SK-N-SH (cell line): ENCODE measurements at regions not wholly inside any gene's neighbourhood (a gene's known extent, or its start where the extent isn't known, plus 50 kb on each side); places are given as distances from the start of the nearest gene placed in this dataset.

Experiments used
- CTCF ChIA-PET: fragments of 300-600, 350-600 bp; formaldehyde crosslinking; extraction: SDS; loops from one replicate; lab custom pipeline; 2021; lab: Yijun Ruan, JAX
- POLR2A ChIA-PET: fragments of 350-600 bp; sonication (Branson Sonifier 250); formaldehyde crosslinking; extraction: SDS; loops from one replicate; lab custom pipeline; 2020; ENCODE audit warnings: antibody characterized with exemption, inconsistent platforms; lab: Yijun Ruan, JAX
- DNase-seq: peaks from one replicate; pipeline ENCODE4 v3.0.0; 2012
- H2AFZ ChIP-seq: fragments of 200-600 bp; sonication (generic); 2 replicates; pipeline ENCODE4 v1.8.1; 2016; ENCODE audit warnings: antibody characterized with exemption, mild to moderate bottlenecking, low read depth
- H3F3A ChIP-seq: fragments of 200-600 bp; sonication (generic); replicated peaks from 2 replicates; pipeline ENCODE3; 2016; ENCODE audit warnings: antibody characterized with exemption, mild to moderate bottlenecking; ENCODE audit not compliant: insufficient read depth
- H3K27ac ChIP-seq, 2 experiments: fragments of 200-500 bp in 1 of 2; fragments of 200-600 bp in 1 of 2; sonication (Bioruptor generic) in 1 of 2; sonication (generic), shearing (Covaris generic) in 1 of 2; 2 replicates each; pipeline versions ENCODE4 v1.5.1 to v1.6.1; 2014 to 2016; ENCODE audit warnings: low read depth in 2 of 2, inconsistent platforms in 1 of 2, low read length in 1 of 2, mild to moderate bottlenecking in 1 of 2, mixed read lengths in 1 of 2
- H3K27me3 ChIP-seq: fragments of 200-600 bp; sonication (generic), shearing (Covaris generic); 2 replicates; pipeline ENCODE4 v1.6.1; 2016; ENCODE audit warnings: mixed run types; ENCODE audit not compliant: insufficient read depth
- H3K36me3 ChIP-seq, 2 experiments: fragments of 200-500 bp in 1 of 2; fragments of 200-600 bp in 1 of 2; sonication (Bioruptor generic) in 1 of 2; sonication (generic) in 1 of 2; replicated peaks in 1 of 2; 2 replicates each; pipeline versions ENCODE3 to v1.5.1; 2014 to 2016; ENCODE audit warnings: low read length in 1 of 2, mild to moderate bottlenecking in 1 of 2; ENCODE audit not compliant: insufficient read depth in 2 of 2, control insufficient read depth in 1 of 2
- H3K4me1 ChIP-seq, 2 experiments: fragments of 200-500 bp in 1 of 2; fragments of 200-600 bp in 1 of 2; sonication (Bioruptor generic) in 1 of 2; sonication (generic), shearing (Covaris generic) in 1 of 2; 2 replicates each; pipeline versions ENCODE4 v1.5.1 to v1.6.1; 2014 to 2016; ENCODE audit warnings: low read depth in 1 of 2, low read length in 1 of 2, mixed run types in 1 of 2; ENCODE audit not compliant: insufficient read depth in 2 of 2, control insufficient read depth in 1 of 2
- H3K4me2 ChIP-seq: fragments of 200-600 bp; sonication (generic), shearing (Covaris generic); 2 replicates; pipeline ENCODE4 v1.6.1; 2017; ENCODE audit warnings: mixed run types
- H3K4me3 ChIP-seq, 2 experiments: fragments of 200-500 bp in 1 of 2; fragments of 200-600 bp in 1 of 2; sonication (Bioruptor generic) in 1 of 2; sonication (generic), shearing (Covaris generic) in 1 of 2; 2 replicates each; pipeline versions ENCODE4 v1.5.1 to v1.8.1; 2014 to 2016; ENCODE audit warnings: low read depth in 2 of 2, inconsistent platforms in 1 of 2, low read length in 1 of 2, mild to moderate bottlenecking in 1 of 2, mixed read lengths in 1 of 2, moderate library complexity in 1 of 2
- H3K79me2 ChIP-seq: fragments of 200-600 bp; sonication (generic); 2 replicates; pipeline ENCODE4 v1.8.1; 2017; ENCODE audit warnings: mild to moderate bottlenecking; ENCODE audit not compliant: insufficient read depth
- H3K9ac ChIP-seq: fragments of 200-600 bp; sonication (generic); 2 replicates; pipeline ENCODE4 v1.6.1; 2017; ENCODE audit warnings: mixed run types
- H3K9me2 ChIP-seq: fragments of 200-600 bp; sonication (generic); 2 replicates; pipeline ENCODE4 v1.6.1; 2017; ENCODE audit warnings: mixed run types
- H3K9me3 ChIP-seq: fragments of 200-600 bp; sonication (generic); 2 replicates; pipeline ENCODE4 v1.6.1; 2017; ENCODE audit warnings: mixed run types, mild to moderate bottlenecking, moderate library complexity
- H4K20me1 ChIP-seq: fragments of 200-600 bp; sonication (generic); 2 replicates; pipeline ENCODE4 v1.6.1; 2017; ENCODE audit warnings: mild to moderate bottlenecking, mixed run types; ENCODE audit not compliant: insufficient read depth
- CHD2 ChIP-seq: fragments of 150-350 bp; IDR thresholded peaks from 2 replicates; pipeline ENCODE4 v1.6.1; 2018; ENCODE audit warnings: low read length; ENCODE audit not compliant: partially characterized antibody
- ELF1 ChIP-seq: IDR thresholded peaks from 2 replicates; pipeline ENCODE4 v1.4.0; 2012
- EP300 ChIP-seq, 2 experiments: IDR thresholded peaks; 2 replicates each; pipeline versions ENCODE4 v1.4.0 to v1.6.1; 2012; ENCODE audit warnings: borderline replicate concordance in 1 of 2, low read depth in 1 of 2, low read length in 1 of 2
- FOXJ3 ChIP-seq: sonication (generic); formaldehyde crosslinking; IDR thresholded peaks from 2 replicates; pipeline ENCODE4 v1.5.1; 2020; ENCODE audit warnings: mild to moderate bottlenecking, missing genetic modification reagents
- FOXM1 ChIP-seq: IDR thresholded peaks from 2 replicates; pipeline ENCODE4 v1.4.0; 2012; ENCODE audit warnings: low read depth, mild to moderate bottlenecking
- GABPA ChIP-seq: IDR thresholded peaks from 2 replicates; pipeline ENCODE4 v1.4.0; 2012; ENCODE audit warnings: low read depth, mild to moderate bottlenecking
- MEF2A ChIP-seq: IDR thresholded peaks from 2 replicates; pipeline ENCODE4 v1.4.0; 2012; ENCODE audit warnings: low read depth, borderline replicate concordance
- NFIC ChIP-seq: IDR thresholded peaks from 2 replicates; pipeline ENCODE4 v1.4.0; 2012; ENCODE audit warnings: borderline replicate concordance
- NRF1 ChIP-seq: IDR thresholded peaks from 2 replicates; pipeline ENCODE4 v1.6.1; 2012; ENCODE audit warnings: low read depth, mild to moderate bottlenecking, low read length
- RCOR1 ChIP-seq: fragments of 150-350 bp; IDR thresholded peaks from 2 replicates; pipeline ENCODE4 v1.6.1; 2017; ENCODE audit warnings: antibody characterized with exemption, low read length
- RXRA ChIP-seq: IDR thresholded peaks from 2 replicates; pipeline ENCODE4 v1.4.0; 2012; ENCODE audit warnings: low read depth, mild to moderate bottlenecking, borderline replicate concordance
- SIN3A ChIP-seq: IDR thresholded peaks from 2 replicates; pipeline ENCODE4 v1.6.1; 2012; ENCODE audit warnings: low read depth, mild to moderate bottlenecking, low read length, moderate library complexity, borderline replicate concordance
- TEAD4 ChIP-seq: IDR thresholded peaks from 2 replicates; pipeline ENCODE4 v1.4.0; 2012; ENCODE audit warnings: mild to moderate bottlenecking, borderline replicate concordance; ENCODE audit not compliant: insufficient read depth
- WGBS: methylation state at CpG from one replicate; pipeline ENCODE4 v1.1.6; 2017; ENCODE audit warnings: low lambda C conversion rate; 5-methylcytosine and 5-hydroxymethylcytosine counted together
- TF ChIP-seq, protein P1 (sequence below): IDR thresholded peaks from 2 replicates; pipeline ENCODE4 v1.4.0; 2012; ENCODE audit warnings: low read depth
- TF ChIP-seq, protein P2 (sequence below): fragments of 150-350 bp; IDR thresholded peaks from 2 replicates; pipeline ENCODE4 v1.6.1; 2017; ENCODE audit warnings: antibody characterized with exemption, low read length, low read depth, borderline replicate concordance
- TF ChIP-seq, protein P3 (sequence below): fragments of 150-350 bp; IDR thresholded peaks from 2 replicates; pipeline ENCODE4 v1.6.1; 2016; ENCODE audit warnings: mild to moderate bottlenecking, low read depth, low read length
- TF ChIP-seq, protein P4 (sequence below): IDR thresholded peaks from 2 replicates; pipeline ENCODE4 v1.4.0; 2012; ENCODE audit warnings: low read depth, borderline replicate concordance
- TF ChIP-seq, protein P5 (sequence below): IDR thresholded peaks from 2 replicates; pipeline ENCODE4 v1.4.0; 2012; ENCODE audit warnings: low read depth, borderline replicate concordance

DNA sequence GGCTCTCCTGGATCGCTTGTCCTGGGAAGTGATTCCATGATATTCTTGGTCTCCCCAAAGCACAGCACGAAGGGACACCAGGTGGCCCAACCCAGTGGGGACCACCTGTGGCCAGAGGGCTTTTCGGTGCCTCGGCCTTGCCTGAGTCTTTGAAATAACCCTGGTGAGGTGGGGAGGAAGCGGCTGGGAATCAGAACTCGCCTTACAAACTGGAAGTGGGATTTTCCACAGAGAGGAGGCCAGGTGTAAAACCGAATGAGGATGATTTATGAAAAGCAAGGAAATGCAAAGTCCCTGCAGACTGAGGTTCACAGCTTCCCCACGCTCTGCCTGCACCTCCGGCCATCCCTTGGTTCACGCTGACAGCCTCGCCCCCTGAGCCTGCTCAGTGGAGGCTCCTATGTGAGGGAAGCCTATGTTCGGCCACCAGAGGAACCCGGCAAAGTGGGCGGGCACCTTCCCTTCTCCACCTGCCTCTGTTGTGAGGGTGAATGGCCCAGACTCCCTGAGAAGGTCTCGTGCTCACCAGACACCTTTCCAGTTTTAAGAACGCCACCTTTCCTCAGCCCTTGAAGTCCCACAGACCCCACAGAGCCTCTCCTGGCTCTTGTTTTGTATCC is 133.8 kb upstream of the CST7 start:
- TF ChIP-seq GABPA: no peak
- no peak for TF ChIP-seq SIN3A
- no peak for TF ChIP-seq MEF2A
- no peak for TF ChIP-seq CHD2
- no peak for TF ChIP-seq TEAD4
- no peak for TF ChIP-seq FOXJ3
- TF ChIP-seq, protein P1, sequence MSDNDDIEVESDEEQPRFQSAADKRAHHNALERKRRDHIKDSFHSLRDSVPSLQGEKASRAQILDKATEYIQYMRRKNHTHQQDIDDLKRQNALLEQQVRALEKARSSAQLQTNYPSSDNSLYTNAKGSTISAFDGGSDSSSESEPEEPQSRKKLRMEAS: no peak
- TF ChIP-seq, protein P2, sequence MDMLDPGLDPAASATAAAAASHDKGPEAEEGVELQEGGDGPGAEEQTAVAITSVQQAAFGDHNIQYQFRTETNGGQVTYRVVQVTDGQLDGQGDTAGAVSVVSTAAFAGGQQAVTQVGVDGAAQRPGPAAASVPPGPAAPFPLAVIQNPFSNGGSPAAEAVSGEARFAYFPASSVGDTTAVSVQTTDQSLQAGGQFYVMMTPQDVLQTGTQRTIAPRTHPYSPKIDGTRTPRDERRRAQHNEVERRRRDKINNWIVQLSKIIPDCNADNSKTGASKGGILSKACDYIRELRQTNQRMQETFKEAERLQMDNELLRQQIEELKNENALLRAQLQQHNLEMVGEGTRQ: no peak
- no peak for TF ChIP-seq FOXM1
- TF ChIP-seq NFIC: no peak
- TF ChIP-seq, protein P3, sequence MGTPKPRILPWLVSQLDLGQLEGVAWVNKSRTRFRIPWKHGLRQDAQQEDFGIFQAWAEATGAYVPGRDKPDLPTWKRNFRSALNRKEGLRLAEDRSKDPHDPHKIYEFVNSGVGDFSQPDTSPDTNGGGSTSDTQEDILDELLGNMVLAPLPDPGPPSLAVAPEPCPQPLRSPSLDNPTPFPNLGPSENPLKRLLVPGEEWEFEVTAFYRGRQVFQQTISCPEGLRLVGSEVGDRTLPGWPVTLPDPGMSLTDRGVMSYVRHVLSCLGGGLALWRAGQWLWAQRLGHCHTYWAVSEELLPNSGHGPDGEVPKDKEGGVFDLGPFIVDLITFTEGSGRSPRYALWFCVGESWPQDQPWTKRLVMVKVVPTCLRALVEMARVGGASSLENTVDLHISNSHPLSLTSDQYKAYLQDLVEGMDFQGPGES: no peak
- TF ChIP-seq ELF1: no peak
- TF ChIP-seq RCOR1: no peak
- TF ChIP-seq, all 33 proteins: peak for 0
- Histone ChIP-seq H3K4me3 (no peak overlapping the region), H3K27me3 (no peaks in the 10 kb centered on the region), H3K9me3 (no peaks in the 10 kb centered on the region), H3K27ac (no peak overlapping the region), H3K4me2 (no peak overlapping the region), H3K9me2 (no peaks in the 10 kb centered on the region), H3K36me3 (no peaks in the 10 kb centered on the region), H2AFZ (no peak overlapping the region), H4K20me1 (no peaks in the 10 kb centered on the region), H3F3A (no peaks in the 10 kb centered on the region), H3K4me1 (no peaks in the 10 kb centered on the region; a peak in 1 of 4 replicates), H3K9ac (no peak overlapping the region), H3K79me2 (no peaks in the 10 kb centered on the region)
- ChIA-PET POLR2A (no interaction called here), CTCF (interaction anchor here (0.9 kb wide), 1 partner anchor 76 kb away, joined by 3 read pairs; no protein-coding TSS in a partner anchor)
- DNase-seq: no peak
- 30% methylated on average over 9 of the region's 16 CpGs for WGBS

DNA sequence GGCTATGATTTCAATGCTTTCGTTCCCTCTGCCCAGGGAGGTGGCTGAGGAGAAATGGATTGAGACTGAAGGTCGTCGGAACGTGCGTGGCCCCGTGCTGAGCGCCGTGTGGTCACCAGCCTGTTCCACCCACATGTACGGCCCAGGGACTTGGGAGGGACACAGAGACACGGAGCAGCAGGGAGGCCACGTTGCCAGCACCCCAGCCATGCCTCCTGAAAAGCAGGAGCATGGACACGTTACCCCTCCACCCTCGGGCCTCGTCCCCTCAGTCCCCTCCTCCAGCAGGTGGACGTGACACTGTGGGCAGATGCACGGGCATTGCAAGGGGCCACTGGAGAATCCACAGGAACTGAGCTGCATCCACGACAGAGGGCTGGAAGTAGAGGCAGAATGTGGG is 133.1 kb upstream of the CST7 start:
- Histone ChIP-seq H3K27ac (no peak overlapping the region), H3K36me3 (no peaks in the 10 kb centered on the region), H3K27me3 (no peaks in the 10 kb centered on the region), H3K4me1 (no peaks in the 10 kb centered on the region), H3K4me2 (no peak overlapping the region), H3K79me2 (no peaks in the 10 kb centered on the region), H3K9me3 (no peaks in the 10 kb centered on the region), H3K9me2 (no peaks in the 10 kb centered on the region), H3F3A (no peaks in the 10 kb centered on the region), H2AFZ (no peak overlapping the region), H3K9ac (no peak overlapping the region), H3K4me3 (no peak overlapping the region), H4K20me1 (no peaks in the 10 kb centered on the region)
- TF ChIP-seq NRF1 (no peak), EP300 (IDR thresholded peaks at IDR 0.05; ENCODE audit: borderline replicate concordance in 1 of 2, low read depth in 1 of 2, low read length in 1 of 2) (no peak), FOXJ3 (no peak), TEAD4 (no peak), RCOR1 (no peak), RXRA (no peak), NFIC (no peak)
- TF ChIP-seq, protein P4, sequence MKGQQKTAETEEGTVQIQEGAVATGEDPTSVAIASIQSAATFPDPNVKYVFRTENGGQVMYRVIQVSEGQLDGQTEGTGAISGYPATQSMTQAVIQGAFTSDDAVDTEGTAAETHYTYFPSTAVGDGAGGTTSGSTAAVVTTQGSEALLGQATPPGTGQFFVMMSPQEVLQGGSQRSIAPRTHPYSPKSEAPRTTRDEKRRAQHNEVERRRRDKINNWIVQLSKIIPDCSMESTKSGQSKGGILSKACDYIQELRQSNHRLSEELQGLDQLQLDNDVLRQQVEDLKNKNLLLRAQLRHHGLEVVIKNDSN: no peak
- TF ChIP-seq, protein P3: no peak
- TF ChIP-seq, protein P5, sequence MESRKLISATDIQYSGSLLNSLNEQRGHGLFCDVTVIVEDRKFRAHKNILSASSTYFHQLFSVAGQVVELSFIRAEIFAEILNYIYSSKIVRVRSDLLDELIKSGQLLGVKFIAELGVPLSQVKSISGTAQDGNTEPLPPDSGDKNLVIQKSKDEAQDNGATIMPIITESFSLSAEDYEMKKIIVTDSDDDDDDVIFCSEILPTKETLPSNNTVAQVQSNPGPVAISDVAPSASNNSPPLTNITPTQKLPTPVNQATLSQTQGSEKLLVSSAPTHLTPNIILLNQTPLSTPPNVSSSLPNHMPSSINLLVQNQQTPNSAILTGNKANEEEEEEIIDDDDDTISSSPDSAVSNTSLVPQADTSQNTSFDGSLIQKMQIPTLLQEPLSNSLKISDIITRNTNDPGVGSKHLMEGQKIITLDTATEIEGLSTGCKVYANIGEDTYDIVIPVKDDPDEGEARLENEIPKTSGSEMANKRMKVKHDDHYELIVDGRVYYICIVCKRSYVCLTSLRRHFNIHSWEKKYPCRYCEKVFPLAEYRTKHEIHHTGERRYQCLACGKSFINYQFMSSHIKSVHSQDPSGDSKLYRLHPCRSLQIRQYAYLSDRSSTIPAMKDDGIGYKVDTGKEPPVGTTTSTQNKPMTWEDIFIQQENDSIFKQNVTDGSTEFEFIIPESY: no peak
- 40% methylated on average over 12 of the region's 17 CpGs for WGBS
- no peak for DNase-seq
- POLR2A ChIA-PET: no interaction called here
- CTCF ChIA-PET: interaction anchor here (0.9 kb wide), 1 partner anchor 46 kb away, joined by 3 read pairs; no protein-coding TSS in a partner anchor
